Glutamatergic neuron (in vitro differentiated cells): ENCODE measurements at regions not wholly inside any gene's neighbourhood (a gene's known extent, or its start where the extent isn't known, plus 50 kb on each side); places are given as distances from the start of the nearest gene placed in this dataset.
A peak's percentile ranks its signal among the peaks of the same experiment; 100 is the strongest.

Experiments
- DNase-seq: peaks from one replicate; pipeline ENCODE4 v3.0.0; 2022
- H3K27ac Mint-ChIP-seq: one replicate; pipeline ENCODE4 v1.8.0; 2020; ENCODE audit warnings: mild to moderate bottlenecking, mixed read lengths, inconsistent platforms; ENCODE audit not compliant: unreplicated experiment
- H3K27me3 Mint-ChIP-seq: one replicate; pipeline ENCODE4 v1.8.0; 2020; ENCODE audit warnings: mild to moderate bottlenecking, moderate library complexity, mixed read lengths, inconsistent platforms; ENCODE audit not compliant: unreplicated experiment
- H3K36me3 Mint-ChIP-seq: one replicate; pipeline ENCODE4 v1.8.0; 2020; ENCODE audit warnings: mild to moderate bottlenecking, mixed read lengths, inconsistent platforms; ENCODE audit not compliant: unreplicated experiment
- H3K4me1 Mint-ChIP-seq: one replicate; pipeline ENCODE4 v1.8.0; 2020; ENCODE audit warnings: mild to moderate bottlenecking, low read depth, mixed read lengths, inconsistent platforms; ENCODE audit not compliant: unreplicated experiment
- H3K4me3 Mint-ChIP-seq: one replicate; pipeline ENCODE4 v1.8.0; 2020; ENCODE audit warnings: mild to moderate bottlenecking, mixed read lengths, inconsistent platforms; ENCODE audit not compliant: unreplicated experiment
- H3K9me3 Mint-ChIP-seq: one replicate; pipeline ENCODE4 v1.8.0; 2020; ENCODE audit warnings: mild to moderate bottlenecking, moderate library complexity, mixed read lengths, inconsistent platforms; ENCODE audit not compliant: unreplicated experiment
- TF ChIP-seq, protein P1 (sequence below): fragments of 200-600 bp; sonication (generic); IDR thresholded peaks from one replicate; pipeline ENCODE4 v1.5.0; 2021; ENCODE audit not compliant: partially characterized antibody, unreplicated experiment

- Mint-ChIP-seq H3K9me3 (no peaks in the 10 kb centered on the region), H3K4me3 (no peak overlapping the region), H3K27ac (no peak overlapping the region), H3K27me3 (no peaks in the 10 kb centered on the region), H3K4me1 (no peaks in the 10 kb centered on the region), H3K36me3 (no peaks in the 10 kb centered on the region)
- TF ChIP-seq, protein P1, sequence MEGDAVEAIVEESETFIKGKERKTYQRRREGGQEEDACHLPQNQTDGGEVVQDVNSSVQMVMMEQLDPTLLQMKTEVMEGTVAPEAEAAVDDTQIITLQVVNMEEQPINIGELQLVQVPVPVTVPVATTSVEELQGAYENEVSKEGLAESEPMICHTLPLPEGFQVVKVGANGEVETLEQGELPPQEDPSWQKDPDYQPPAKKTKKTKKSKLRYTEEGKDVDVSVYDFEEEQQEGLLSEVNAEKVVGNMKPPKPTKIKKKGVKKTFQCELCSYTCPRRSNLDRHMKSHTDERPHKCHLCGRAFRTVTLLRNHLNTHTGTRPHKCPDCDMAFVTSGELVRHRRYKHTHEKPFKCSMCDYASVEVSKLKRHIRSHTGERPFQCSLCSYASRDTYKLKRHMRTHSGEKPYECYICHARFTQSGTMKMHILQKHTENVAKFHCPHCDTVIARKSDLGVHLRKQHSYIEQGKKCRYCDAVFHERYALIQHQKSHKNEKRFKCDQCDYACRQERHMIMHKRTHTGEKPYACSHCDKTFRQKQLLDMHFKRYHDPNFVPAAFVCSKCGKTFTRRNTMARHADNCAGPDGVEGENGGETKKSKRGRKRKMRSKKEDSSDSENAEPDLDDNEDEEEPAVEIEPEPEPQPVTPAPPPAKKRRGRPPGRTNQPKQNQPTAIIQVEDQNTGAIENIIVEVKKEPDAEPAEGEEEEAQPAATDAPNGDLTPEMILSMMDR = no peak
- no peak for DNase-seq
These were observed 484.0 kb downstream of the ETNK1 start for GRCh38 chr12:23108957-23109356.

- H3K27me3 Mint-ChIP-seq = no peaks in the 10 kb centered on the region
- H3K4me1 Mint-ChIP-seq = no peaks in the 10 kb centered on the region
- no peaks in the 10 kb centered on the region for H3K36me3 Mint-ChIP-seq
- no peak overlapping the region for H3K4me3 Mint-ChIP-seq
- no peak overlapping the region for H3K27ac Mint-ChIP-seq
- no peak for DNase-seq
- TF ChIP-seq, protein P1 = no peak
- H3K9me3 Mint-ChIP-seq = no peaks in the 10 kb centered on the region
These were observed 488.8 kb downstream of the ETNK1 start for GRCh38 chr12:23113781-23114180.

DNA sequence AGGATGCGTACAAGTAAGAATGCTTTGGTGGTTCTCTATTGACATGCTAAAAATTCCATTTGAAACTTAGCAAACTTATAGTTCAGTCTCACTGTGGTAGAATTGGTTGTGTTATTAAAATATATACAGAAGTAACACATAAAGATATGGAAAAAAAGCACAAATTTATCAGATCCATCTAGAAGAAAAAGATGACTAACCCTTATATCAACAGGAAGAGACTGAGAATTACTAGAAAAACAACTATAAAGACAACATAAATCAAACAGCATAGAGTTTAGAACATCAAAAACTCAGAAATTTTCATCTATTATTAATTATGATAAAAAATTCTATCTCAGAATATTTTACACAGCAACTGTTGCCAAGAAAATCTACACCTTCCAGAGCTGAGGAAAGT is 491.0 kb downstream of the ETNK1 start:
- no peaks in the 10 kb centered on the region for H3K4me1 Mint-ChIP-seq
- no peaks in the 10 kb centered on the region for H3K9me3 Mint-ChIP-seq
- TF ChIP-seq, protein P1 = no peak
- H3K27ac Mint-ChIP-seq = no peak overlapping the region
- no peak overlapping the region for H3K4me3 Mint-ChIP-seq
- no peaks in the 10 kb centered on the region for H3K36me3 Mint-ChIP-seq
- H3K27me3 Mint-ChIP-seq = no peaks in the 10 kb centered on the region
- DNase-seq = no peak

DNA sequence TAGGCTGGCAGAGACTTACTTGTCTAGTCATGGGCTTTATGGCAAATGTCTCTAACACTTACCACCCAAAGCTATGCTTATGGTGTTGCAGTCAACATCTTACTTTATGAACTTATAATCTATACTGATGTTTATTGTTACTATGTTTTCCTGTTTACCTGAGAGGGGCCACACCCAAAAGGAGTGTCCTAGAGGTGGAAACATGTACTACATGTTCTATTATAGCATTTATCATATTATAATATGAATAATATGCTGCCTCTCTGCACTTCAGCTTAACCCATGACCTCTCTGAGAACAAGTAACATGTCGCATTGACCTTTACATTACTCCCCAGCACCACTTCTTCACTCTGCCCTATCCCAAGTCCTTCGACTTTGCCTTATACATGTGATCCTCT is 501.8 kb downstream of the ETNK1 start:
- H3K4me1 Mint-ChIP-seq = no peaks in the 10 kb centered on the region
- no peaks in the 10 kb centered on the region for H3K36me3 Mint-ChIP-seq
- H3K27me3 Mint-ChIP-seq = no peaks in the 10 kb centered on the region
- no peak for DNase-seq
- TF ChIP-seq, protein P1 = peak; percentile 26
- H3K27ac Mint-ChIP-seq = no peak overlapping the region
- no peak overlapping the region for H3K4me3 Mint-ChIP-seq
- no peaks in the 10 kb centered on the region for H3K9me3 Mint-ChIP-seq

- Mint-ChIP-seq H3K36me3 (no peaks in the 10 kb centered on the region), H3K27me3 (no peaks in the 10 kb centered on the region), H3K4me3 (no peak overlapping the region), H3K27ac (no peak overlapping the region), H3K4me1 (no peaks in the 10 kb centered on the region), H3K9me3 (no peaks in the 10 kb centered on the region)
- no peak for DNase-seq
- TF ChIP-seq, protein P1 = no peak
These were observed 502.7 kb downstream of the ETNK1 start for GRCh38 chr12:23127701-23128100.
